ENCODE measurements at regions not wholly inside any gene's neighbourhood (a gene's known extent, or its start where the extent isn't known, plus 50 kb on each side); places are given as distances from the start of the nearest gene placed in this dataset.

DNA sequence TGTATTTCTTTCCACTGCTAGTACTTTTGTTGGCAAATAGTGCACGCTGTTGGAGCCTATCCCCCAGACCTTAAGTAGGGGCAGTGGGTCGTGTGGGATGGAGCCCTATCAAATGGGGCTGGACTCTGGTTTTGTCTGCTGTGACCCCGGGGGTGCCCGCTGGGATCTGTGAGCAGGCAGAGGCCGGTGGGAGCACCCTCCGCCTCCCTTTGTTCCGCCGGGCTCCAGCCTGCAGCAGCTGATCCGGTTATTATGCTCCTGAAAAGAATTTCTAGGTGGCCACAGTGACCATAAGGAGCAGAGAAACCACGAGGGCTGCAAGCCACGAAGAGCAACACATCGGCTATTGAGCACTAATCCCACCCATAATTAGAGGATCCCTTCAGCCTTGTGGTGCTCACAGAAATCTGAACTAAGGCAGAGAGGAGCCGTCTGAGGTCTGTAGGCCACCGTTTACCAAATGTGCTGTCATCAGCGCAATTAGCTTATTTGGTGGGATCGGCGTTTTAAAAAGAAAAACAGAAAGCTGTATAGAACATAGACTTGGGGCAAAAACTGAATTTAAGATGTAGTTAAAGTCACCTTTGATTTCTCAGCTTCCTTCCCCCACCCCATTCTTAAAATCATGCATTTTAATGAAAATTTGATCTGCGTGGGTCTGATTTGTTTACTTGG, 598.3 kb upstream of the JAG1 start:
- Histone ChIP-seq H3K9me2 (ENCODE audit: insufficient read depth) (no peaks in the 10 kb centered on the region; the same call in 1 of the 2 replicates), H3K79me2 (replicated peaks; ENCODE audit: insufficient read depth) (no peaks in the 10 kb centered on the region), H3K27me3 (ENCODE audit: insufficient read depth) (no peaks in the 10 kb centered on the region), H3K27ac (ENCODE audit: low read depth) (no peak overlapping the region), H3K36me3 (ENCODE audit: insufficient read depth) (no peaks in the 10 kb centered on the region), H3K4me3 (no peak overlapping the region), H4K20me1 (replicated peaks; ENCODE audit: insufficient read depth) (no peaks in the 10 kb centered on the region), H2AFZ (peak overlapping the region; percentile 52; the same call in 1 of the 2 replicates), H3K4me2 (no peak overlapping the region), H3K4me1 (ENCODE audit: insufficient read depth) (peaks cover 23% of the 10 kb centered on the region), H3F3A (replicated peaks; ENCODE audit: low read depth) (no peaks in the 10 kb centered on the region; the same call in 1 of the 2 replicates)
- H3K27me3 Mint-ChIP-seq (ENCODE audit: insufficient read depth, low read depth, poor library complexity) = peaks cover 4% of the 10 kb centered on the region
- H3K4me1 Mint-ChIP-seq = peaks cover 62% of the 10 kb centered on the region
- TF ChIP-seq, protein P1, sequence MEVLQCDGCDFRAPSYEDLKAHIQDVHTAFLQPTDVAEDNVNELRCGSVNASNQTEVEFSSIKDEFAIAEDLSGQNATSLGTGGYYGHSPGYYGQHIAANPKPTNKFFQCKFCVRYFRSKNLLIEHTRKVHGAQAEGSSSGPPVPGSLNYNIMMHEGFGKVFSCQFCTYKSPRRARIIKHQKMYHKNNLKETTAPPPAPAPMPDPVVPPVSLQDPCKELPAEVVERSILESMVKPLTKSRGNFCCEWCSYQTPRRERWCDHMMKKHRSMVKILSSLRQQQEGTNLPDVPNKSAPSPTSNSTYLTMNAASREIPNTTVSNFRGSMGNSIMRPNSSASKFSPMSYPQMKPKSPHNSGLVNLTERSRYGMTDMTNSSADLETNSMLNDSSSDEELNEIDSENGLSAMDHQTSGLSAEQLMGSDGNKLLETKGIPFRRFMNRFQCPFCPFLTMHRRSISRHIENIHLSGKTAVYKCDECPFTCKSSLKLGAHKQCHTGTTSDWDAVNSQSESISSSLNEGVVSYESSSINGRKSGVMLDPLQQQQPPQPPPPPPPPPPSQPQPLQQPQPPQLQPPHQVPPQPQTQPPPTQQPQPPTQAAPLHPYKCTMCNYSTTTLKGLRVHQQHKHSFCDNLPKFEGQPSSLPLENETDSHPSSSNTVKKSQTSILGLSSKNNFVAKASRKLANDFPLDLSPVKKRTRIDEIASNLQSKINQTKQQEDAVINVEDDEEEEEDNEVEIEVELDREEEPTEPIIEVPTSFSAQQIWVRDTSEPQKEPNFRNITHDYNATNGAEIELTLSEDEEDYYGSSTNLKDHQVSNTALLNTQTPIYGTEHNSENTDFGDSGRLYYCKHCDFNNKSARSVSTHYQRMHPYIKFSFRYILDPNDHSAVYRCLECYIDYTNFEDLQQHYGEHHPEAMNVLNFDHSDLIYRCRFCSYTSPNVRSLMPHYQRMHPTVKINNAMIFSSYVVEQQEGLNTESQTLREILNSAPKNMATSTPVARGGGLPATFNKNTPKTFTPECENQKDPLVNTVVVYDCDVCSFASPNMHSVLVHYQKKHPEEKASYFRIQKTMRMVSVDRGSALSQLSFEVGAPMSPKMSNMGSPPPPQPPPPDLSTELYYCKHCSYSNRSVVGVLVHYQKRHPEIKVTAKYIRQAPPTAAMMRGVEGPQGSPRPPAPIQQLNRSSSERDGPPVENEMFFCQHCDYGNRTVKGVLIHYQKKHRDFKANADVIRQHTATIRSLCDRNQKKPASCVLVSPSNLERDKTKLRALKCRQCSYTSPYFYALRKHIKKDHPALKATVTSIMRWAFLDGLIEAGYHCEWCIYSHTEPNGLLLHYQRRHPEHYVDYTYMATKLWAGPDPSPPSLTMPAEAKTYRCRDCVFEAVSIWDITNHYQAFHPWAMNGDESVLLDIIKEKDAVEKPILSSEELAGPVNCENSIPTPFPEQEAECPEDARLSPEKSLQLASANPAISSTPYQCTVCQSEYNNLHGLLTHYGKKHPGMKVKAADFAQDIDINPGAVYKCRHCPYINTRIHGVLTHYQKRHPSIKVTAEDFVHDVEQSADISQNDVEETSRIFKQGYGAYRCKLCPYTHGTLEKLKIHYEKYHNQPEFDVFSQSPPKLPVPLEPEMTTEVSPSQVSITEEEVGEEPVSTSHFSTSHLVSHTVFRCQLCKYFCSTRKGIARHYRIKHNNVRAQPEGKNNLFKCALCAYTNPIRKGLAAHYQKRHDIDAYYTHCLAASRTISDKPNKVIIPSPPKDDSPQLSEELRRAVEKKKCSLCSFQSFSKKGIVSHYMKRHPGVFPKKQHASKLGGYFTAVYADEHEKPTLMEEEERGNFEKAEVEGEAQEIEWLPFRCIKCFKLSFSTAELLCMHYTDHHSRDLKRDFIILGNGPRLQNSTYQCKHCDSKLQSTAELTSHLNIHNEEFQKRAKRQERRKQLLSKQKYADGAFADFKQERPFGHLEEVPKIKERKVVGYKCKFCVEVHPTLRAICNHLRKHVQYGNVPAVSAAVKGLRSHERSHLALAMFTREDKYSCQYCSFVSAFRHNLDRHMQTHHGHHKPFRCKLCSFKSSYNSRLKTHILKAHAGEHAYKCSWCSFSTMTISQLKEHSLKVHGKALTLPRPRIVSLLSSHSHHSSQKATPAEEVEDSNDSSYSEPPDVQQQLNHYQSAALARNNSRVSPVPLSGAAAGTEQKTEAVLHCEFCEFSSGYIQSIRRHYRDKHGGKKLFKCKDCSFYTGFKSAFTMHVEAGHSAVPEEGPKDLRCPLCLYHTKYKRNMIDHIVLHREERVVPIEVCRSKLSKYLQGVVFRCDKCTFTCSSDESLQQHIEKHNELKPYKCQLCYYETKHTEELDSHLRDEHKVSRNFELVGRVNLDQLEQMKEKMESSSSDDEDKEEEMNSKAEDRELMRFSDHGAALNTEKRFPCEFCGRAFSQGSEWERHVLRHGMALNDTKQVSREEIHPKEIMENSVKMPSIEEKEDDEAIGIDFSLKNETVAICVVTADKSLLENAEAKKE (CRISPR knock-in tag; IDR thresholded peaks at IDR 0.05) = no peak
- TF ChIP-seq EZH2phosphoT487 (IDR thresholded peaks at IDR 0.05; ENCODE audit: unreplicated experiment) (no peak), ZNF114 (CRISPR knock-in tag; IDR thresholded peaks at IDR 0.05) (no peak), STAT1 (IDR thresholded peaks at IDR 0.05; ENCODE audit: unreplicated experiment) (no peak), POLR2AphosphoS5 (IDR thresholded peaks at IDR 0.05; ENCODE audit: low read depth) (no peak), JUNB (IDR thresholded peaks at IDR 0.05; ENCODE audit: unreplicated experiment) (no peak), ZNF331 (CRISPR knock-in tag; IDR thresholded peaks at IDR 0.05; ENCODE audit: low read depth) (no peak), EZH2 (IDR thresholded peaks at IDR 0.05; ENCODE audit: low read depth, unreplicated experiment) (no peak), CREB1 (CRISPR knock-in tag; IDR thresholded peaks at IDR 0.05; ENCODE audit: low read depth) (no peak), NANOG (IDR thresholded peaks at IDR 0.05; ENCODE audit: borderline replicate concordance) (no peak)
- TF ChIP-seq, protein P2, sequence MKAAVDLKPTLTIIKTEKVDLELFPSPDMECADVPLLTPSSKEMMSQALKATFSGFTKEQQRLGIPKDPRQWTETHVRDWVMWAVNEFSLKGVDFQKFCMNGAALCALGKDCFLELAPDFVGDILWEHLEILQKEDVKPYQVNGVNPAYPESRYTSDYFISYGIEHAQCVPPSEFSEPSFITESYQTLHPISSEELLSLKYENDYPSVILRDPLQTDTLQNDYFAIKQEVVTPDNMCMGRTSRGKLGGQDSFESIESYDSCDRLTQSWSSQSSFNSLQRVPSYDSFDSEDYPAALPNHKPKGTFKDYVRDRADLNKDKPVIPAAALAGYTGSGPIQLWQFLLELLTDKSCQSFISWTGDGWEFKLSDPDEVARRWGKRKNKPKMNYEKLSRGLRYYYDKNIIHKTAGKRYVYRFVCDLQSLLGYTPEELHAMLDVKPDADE (IDR thresholded peaks at IDR 0.05) = no peak
- TF ChIP-seq, protein P3, sequence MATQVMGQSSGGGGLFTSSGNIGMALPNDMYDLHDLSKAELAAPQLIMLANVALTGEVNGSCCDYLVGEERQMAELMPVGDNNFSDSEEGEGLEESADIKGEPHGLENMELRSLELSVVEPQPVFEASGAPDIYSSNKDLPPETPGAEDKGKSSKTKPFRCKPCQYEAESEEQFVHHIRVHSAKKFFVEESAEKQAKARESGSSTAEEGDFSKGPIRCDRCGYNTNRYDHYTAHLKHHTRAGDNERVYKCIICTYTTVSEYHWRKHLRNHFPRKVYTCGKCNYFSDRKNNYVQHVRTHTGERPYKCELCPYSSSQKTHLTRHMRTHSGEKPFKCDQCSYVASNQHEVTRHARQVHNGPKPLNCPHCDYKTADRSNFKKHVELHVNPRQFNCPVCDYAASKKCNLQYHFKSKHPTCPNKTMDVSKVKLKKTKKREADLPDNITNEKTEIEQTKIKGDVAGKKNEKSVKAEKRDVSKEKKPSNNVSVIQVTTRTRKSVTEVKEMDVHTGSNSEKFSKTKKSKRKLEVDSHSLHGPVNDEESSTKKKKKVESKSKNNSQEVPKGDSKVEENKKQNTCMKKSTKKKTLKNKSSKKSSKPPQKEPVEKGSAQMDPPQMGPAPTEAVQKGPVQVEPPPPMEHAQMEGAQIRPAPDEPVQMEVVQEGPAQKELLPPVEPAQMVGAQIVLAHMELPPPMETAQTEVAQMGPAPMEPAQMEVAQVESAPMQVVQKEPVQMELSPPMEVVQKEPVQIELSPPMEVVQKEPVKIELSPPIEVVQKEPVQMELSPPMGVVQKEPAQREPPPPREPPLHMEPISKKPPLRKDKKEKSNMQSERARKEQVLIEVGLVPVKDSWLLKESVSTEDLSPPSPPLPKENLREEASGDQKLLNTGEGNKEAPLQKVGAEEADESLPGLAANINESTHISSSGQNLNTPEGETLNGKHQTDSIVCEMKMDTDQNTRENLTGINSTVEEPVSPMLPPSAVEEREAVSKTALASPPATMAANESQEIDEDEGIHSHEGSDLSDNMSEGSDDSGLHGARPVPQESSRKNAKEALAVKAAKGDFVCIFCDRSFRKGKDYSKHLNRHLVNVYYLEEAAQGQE (IDR thresholded peaks at IDR 0.05; ENCODE audit: unreplicated experiment) = no peak
- TF ChIP-seq, protein P4, sequence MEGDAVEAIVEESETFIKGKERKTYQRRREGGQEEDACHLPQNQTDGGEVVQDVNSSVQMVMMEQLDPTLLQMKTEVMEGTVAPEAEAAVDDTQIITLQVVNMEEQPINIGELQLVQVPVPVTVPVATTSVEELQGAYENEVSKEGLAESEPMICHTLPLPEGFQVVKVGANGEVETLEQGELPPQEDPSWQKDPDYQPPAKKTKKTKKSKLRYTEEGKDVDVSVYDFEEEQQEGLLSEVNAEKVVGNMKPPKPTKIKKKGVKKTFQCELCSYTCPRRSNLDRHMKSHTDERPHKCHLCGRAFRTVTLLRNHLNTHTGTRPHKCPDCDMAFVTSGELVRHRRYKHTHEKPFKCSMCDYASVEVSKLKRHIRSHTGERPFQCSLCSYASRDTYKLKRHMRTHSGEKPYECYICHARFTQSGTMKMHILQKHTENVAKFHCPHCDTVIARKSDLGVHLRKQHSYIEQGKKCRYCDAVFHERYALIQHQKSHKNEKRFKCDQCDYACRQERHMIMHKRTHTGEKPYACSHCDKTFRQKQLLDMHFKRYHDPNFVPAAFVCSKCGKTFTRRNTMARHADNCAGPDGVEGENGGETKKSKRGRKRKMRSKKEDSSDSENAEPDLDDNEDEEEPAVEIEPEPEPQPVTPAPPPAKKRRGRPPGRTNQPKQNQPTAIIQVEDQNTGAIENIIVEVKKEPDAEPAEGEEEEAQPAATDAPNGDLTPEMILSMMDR (conservative IDR thresholded peaks at IDR 0.05; ENCODE audit: low read depth in 2 of 2) = no peak
- no peak overlapping the region for H3K4me3 Mint-ChIP-seq
- no peaks in the 10 kb centered on the region for H3K9me3 Mint-ChIP-seq
- H3K27ac Mint-ChIP-seq = no peak overlapping the region
- H3K36me3 Mint-ChIP-seq (ENCODE audit: low read depth) = no peaks in the 10 kb centered on the region
- ATAC-seq (peak; percentile 11; the same call in 1 of the 3 replicates), DNase-seq (ENCODE audit: low spot score) (no peak)

Measured in GM23338 (cell line).